Cardiac muscle cell (in vitro differentiated cells and primary cell): ENCODE measurements at regions not wholly inside any gene's neighbourhood (a gene's known extent, or its start where the extent isn't known, plus 50 kb on each side); places are given as distances from the start of the nearest gene placed in this dataset.
"Not testable (repeated sequence)": the region's sequence is repeated elsewhere in the genome, so short reads cannot be mapped to it uniquely, and the experiment has no call there.

Experiments used
- DNase-seq, 2 donors: peaks; one replicate each; pipeline versions ENCODE4 v3.0.0 to v3.0.0-alpha.2; 2010 to 2017; ENCODE audit warnings: low read depth in 1 of 2, low spot score in 1 of 2
- H3K27ac ChIP-seq: fragments of 200-600 bp; sonication (generic); 2 replicates; pipeline ENCODE4 v1.5.1; 2016
- H3K27me3 ChIP-seq: fragments of 200-600 bp; sonication (generic); 2 replicates; pipeline ENCODE4 v1.6.0; 2016; ENCODE audit warnings: control low read depth
- H3K36me3 ChIP-seq: fragments of 200-600 bp; sonication (generic); 2 replicates; pipeline ENCODE4 v1.5.1; 2016; ENCODE audit warnings: control low read depth
- H3K4me1 ChIP-seq: fragments of 200-600 bp; sonication (generic); 2 replicates; pipeline ENCODE4 v1.8.1; 2017; ENCODE audit warnings: low read depth, mild to moderate bottlenecking, mixed run types
- H3K4me3 ChIP-seq: fragments of 200-600 bp; sonication (generic); 2 replicates; pipeline ENCODE4 v1.5.1; 2016; ENCODE audit warnings: mild to moderate bottlenecking
- H3K9me3 ChIP-seq: fragments of 200-600 bp; sonication (generic); 2 replicates; pipeline ENCODE4 v1.5.1; 2017; ENCODE audit warnings: low read depth, mild to moderate bottlenecking, control low read depth
- TF ChIP-seq, protein P1 (sequence below): IDR thresholded peaks from 2 replicates; pipeline ENCODE4 v1.5.1; 2012; ENCODE audit warnings: low read depth, mild to moderate bottlenecking, low read length

DNA sequence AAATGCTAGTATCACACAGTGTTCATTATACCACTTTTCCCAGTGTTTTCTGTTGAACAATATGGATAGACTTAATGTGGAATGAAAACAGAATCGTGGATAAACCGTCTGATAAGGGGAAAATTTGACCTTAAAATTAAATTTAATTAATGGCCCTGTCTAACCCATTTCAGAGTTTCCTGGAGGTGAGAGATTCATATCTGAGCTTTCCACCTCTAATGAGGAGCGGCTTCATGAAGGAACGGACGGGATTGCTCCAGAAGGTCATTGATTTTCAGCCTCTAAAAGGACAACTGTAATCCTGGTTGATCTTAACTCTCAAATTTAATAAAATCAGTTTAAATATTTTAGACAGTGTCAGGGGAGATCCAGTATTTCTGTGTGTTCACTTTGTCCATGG, 874.9 kb downstream of the GRID1 start:
- H3K27me3 ChIP-seq: no peaks in the 10 kb centered on the region
- TF ChIP-seq, protein P1, sequence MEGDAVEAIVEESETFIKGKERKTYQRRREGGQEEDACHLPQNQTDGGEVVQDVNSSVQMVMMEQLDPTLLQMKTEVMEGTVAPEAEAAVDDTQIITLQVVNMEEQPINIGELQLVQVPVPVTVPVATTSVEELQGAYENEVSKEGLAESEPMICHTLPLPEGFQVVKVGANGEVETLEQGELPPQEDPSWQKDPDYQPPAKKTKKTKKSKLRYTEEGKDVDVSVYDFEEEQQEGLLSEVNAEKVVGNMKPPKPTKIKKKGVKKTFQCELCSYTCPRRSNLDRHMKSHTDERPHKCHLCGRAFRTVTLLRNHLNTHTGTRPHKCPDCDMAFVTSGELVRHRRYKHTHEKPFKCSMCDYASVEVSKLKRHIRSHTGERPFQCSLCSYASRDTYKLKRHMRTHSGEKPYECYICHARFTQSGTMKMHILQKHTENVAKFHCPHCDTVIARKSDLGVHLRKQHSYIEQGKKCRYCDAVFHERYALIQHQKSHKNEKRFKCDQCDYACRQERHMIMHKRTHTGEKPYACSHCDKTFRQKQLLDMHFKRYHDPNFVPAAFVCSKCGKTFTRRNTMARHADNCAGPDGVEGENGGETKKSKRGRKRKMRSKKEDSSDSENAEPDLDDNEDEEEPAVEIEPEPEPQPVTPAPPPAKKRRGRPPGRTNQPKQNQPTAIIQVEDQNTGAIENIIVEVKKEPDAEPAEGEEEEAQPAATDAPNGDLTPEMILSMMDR: no peak
- H3K27ac ChIP-seq: no peak overlapping the region
- H3K9me3 ChIP-seq: no peaks in the 10 kb centered on the region
- no peak for DNase-seq
- H3K4me3 ChIP-seq: no peak overlapping the region
- H3K36me3 ChIP-seq: no peaks in the 10 kb centered on the region
- H3K4me1 ChIP-seq: no peaks in the 10 kb centered on the region

DNA sequence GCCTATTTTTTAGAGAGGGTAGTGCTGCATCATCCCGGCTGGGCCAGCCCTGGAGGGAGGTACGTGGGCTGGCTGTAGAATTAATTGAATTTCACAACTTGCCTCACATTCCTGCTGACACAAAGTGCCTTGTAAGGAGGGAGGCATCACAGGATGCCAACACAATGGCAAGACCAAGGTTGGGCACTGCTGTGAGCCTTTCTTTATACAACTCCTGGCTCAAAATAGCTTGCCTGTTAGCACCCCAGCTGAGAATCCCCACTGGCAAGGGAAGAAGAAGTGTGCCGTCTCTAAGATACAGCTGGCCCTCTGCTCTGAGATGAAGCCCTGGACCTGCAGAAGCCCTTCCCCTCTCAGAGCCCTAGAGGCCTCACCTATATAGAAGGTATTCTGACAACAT, 873.9 kb downstream of the GRID1 start:
- no peak for DNase-seq

DNA sequence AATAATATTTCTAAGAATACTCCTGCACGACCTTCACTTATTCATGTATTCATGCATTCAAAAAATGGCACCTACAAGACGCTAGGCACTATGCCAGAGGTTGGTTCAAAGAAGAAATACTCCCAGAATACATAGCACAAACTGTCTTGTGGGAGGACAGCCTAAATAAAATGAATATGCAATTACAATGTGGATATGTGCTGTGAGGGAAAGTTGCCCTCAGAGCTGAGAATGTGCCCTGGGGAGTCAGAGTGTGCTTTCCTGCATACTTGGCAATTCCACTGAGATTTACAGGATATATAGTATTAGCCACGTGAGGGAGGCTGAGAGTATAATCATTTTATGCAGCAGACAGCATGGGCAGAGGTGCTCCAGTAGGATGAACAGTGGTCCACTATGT, 872.9 kb downstream of the GRID1 start:
- no peak overlapping the region for H3K27ac ChIP-seq
- no peaks in the 10 kb centered on the region for H3K36me3 ChIP-seq
- no peak overlapping the region for H3K4me3 ChIP-seq
- no peaks in the 10 kb centered on the region for H3K27me3 ChIP-seq
- TF ChIP-seq, protein P1: no peak
- DNase-seq: no peak
- H3K9me3 ChIP-seq: no peaks in the 10 kb centered on the region
- H3K4me1 ChIP-seq: no peaks in the 10 kb centered on the region

More for the DNA sequence above, 873.9 kb downstream of the GRID1 start:
- Histone ChIP-seq H3K27me3 (no peaks in the 10 kb centered on the region), H3K4me3 (no peak overlapping the region), H3K4me1 (no peaks in the 10 kb centered on the region), H3K27ac (no peak overlapping the region), H3K9me3 (no peaks in the 10 kb centered on the region), H3K36me3 (no peaks in the 10 kb centered on the region)
- TF ChIP-seq, protein P1: no peak

DNA sequence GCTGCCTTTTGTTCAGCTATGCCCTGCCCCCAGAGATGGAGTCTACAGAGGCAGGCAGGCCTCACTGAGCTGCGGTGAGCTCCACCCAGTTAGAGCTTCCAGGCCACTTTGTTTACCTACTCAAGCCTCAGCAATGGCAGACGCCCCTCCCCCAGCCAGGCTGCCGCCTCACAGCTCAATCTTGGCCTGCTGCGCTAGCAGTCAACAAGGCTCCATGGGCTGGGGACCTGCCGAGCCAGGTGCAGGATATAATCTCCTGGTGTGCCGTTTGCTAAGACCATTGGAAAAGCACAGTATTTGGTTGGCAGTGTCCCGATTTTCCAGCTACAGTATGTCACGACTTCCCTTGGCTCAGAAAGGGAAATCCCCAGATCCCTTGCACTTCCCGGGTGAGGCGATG, 862.0 kb downstream of the GRID1 start:
- H3K9me3 ChIP-seq, H3K27me3 ChIP-seq, H3K4me1 ChIP-seq, H3K4me3 ChIP-seq, DNase-seq, H3K27ac ChIP-seq, H3K36me3 ChIP-seq: not testable (repeated sequence)

DNA sequence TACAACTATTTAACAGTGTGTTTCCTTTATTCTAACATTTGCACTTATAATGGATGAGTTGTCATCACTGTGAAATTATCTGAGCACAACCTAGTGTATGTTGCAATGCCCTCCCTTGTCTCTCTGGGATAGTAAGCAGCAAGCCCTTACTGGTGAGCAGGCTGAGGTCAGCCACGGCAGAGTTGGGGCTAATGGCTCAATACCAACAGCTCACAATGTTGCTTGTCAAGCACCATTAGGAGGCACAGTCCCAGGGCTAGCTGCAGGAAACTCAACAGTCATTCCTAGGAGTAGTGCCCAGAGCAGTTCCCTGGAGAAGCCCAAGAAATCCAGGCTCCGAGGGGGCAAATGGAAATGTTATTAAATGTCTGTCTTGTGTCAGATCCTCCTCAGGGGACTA, 858.4 kb downstream of the GRID1 start:
- Histone ChIP-seq H3K4me3 (no peak overlapping the region), H3K4me1 (no peaks in the 10 kb centered on the region), H3K27ac (no peak overlapping the region), H3K27me3 (no peaks in the 10 kb centered on the region), H3K9me3 (no peaks in the 10 kb centered on the region), H3K36me3 (no peaks in the 10 kb centered on the region)
- TF ChIP-seq, protein P1: no peak
- DNase-seq: no peak

DNA sequence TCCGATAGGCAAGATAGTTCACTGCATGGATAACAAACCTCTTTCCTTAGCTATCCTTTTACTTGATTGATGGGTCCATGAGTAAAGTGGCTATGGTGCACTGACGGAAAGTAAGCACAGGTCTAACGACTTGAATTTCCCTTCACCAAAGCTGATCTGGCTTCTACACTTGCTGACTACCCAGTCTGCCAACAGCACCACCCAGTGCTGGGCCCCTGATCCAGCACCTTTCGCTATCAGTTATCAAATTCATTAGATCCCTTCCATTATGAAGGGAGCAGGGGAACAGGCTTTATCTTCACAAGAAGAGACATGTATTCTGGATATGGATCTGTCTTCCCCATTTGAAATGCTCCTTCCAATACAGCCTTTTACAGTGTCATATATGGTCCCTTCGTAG, 855.9 kb downstream of the GRID1 start:
- Histone ChIP-seq H3K4me1 (no peaks in the 10 kb centered on the region), H3K27me3 (no peaks in the 10 kb centered on the region), H3K27ac (no peak overlapping the region), H3K4me3 (no peak overlapping the region), H3K9me3 (no peaks in the 10 kb centered on the region), H3K36me3 (no peaks in the 10 kb centered on the region)
- DNase-seq: no peak
- TF ChIP-seq, protein P1: no peak
